ENCODE measurements at regions not wholly inside any gene's neighbourhood (a gene's known extent, or its start where the extent isn't known, plus 50 kb on each side); places are given as distances from the start of the nearest gene placed in this dataset.

DNA sequence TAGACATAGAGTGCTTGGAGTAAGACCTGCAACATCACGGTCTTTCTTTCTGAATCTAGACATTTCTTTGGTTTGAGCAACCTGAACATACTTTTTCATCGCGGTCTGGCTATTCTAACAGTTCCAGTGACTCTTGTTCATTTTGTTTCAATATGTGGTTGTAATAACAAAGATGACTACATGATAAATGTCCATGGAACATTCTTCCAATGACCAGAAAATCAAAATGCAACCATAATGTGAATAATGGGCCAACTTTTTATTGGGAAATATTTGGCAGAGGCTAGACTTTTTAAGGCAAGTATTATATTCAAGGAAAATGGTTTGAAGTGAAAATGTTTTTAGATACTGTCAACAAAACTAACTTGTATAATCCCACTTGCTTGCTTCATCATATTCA lies 282.5 kb downstream of the INHBA start:
- Histone ChIP-seq H3K79me2 (ENCODE audit: insufficient read depth, low read length) (no peaks in the 10 kb centered on the region), H3K36me3 (ENCODE audit: insufficient read depth, low read length) (no peaks in the 10 kb centered on the region), H2AFZ (ENCODE audit: low read length) (no peak overlapping the region), H3K4me1 (ENCODE audit: insufficient read depth, low read length) (peaks cover 7% of the 10 kb centered on the region), H3K4me2 (ENCODE audit: insufficient read depth, low read length) (no peak overlapping the region), H3K27me3 (ENCODE audit: insufficient read depth, low read length) (no peaks in the 10 kb centered on the region), H4K20me1 (ENCODE audit: insufficient read depth, low read length) (no peaks in the 10 kb centered on the region), H3K9me3 (ENCODE audit: low read depth, low read length) (no peaks in the 10 kb centered on the region), H3K27ac (ENCODE audit: low read depth, low read length) (no peak overlapping the region), H3K4me3 (ENCODE audit: insufficient read depth, low read length) (no peak overlapping the region)
- TF ChIP-seq, protein P1, sequence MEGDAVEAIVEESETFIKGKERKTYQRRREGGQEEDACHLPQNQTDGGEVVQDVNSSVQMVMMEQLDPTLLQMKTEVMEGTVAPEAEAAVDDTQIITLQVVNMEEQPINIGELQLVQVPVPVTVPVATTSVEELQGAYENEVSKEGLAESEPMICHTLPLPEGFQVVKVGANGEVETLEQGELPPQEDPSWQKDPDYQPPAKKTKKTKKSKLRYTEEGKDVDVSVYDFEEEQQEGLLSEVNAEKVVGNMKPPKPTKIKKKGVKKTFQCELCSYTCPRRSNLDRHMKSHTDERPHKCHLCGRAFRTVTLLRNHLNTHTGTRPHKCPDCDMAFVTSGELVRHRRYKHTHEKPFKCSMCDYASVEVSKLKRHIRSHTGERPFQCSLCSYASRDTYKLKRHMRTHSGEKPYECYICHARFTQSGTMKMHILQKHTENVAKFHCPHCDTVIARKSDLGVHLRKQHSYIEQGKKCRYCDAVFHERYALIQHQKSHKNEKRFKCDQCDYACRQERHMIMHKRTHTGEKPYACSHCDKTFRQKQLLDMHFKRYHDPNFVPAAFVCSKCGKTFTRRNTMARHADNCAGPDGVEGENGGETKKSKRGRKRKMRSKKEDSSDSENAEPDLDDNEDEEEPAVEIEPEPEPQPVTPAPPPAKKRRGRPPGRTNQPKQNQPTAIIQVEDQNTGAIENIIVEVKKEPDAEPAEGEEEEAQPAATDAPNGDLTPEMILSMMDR (IDR thresholded peaks at IDR 0.05; ENCODE audit: extremely low read depth, low read depth, low read length) = no peak
- DNase-seq (ENCODE audit: insufficient read length, low spot score, missing footprints) = no peak

DNA sequence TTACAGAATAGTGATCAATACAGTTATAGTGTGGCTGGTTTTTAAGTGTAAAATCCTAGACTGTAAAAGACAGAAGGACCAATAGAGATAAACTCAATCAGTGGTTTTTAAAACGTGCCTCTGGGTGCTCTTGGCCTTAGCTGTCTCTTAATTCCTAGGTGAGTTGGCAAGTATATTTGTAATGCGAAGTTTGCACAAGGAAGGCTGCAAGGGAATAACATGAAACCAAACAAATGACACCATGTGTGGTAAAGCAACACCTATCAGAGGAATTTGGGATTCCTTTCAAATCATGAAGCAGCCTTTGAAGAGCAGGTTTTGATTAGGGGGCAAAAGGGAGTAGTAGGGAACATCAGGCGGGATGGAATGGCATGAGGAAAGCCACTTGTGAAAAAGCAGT lies 284.6 kb downstream of the INHBA start:
- Histone ChIP-seq H3K9me3 (ENCODE audit: low read depth, low read length) (no peaks in the 10 kb centered on the region), H3K4me2 (ENCODE audit: insufficient read depth, low read length) (no peak overlapping the region), H3K4me1 (ENCODE audit: insufficient read depth, low read length) (no peaks in the 10 kb centered on the region), H2AFZ (ENCODE audit: low read length) (no peak overlapping the region), H4K20me1 (ENCODE audit: insufficient read depth, low read length) (no peaks in the 10 kb centered on the region), H3K4me3 (ENCODE audit: insufficient read depth, low read length) (no peak overlapping the region), H3K27ac (ENCODE audit: low read depth, low read length) (no peak overlapping the region), H3K79me2 (ENCODE audit: insufficient read depth, low read length) (no peaks in the 10 kb centered on the region), H3K36me3 (ENCODE audit: insufficient read depth, low read length) (no peaks in the 10 kb centered on the region), H3K27me3 (ENCODE audit: insufficient read depth, low read length) (no peaks in the 10 kb centered on the region)
- TF ChIP-seq, protein P1 (IDR thresholded peaks at IDR 0.05; ENCODE audit: extremely low read depth, low read depth, low read length) = no peak
- no peak for DNase-seq (ENCODE audit: insufficient read length, low spot score, missing footprints)

DNA sequence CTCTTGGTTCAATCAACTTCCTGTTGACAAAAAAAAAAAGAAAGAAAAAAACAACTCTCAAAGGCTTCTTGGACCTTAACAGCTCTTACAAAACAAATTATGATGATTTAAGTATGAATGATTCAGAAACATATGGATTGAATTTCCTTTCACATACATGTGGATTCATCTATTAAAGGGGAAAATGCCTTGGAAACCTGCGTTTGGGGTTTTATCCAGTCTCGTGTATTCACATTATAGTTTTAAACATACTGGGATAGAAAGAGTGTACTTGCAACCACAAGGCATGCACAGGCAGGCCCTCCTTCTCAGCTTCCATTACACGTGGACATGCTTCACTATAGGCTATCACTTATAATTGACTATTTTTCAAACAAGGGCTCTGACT lies 286.7 kb downstream of the INHBA start:
- H3K4me1 ChIP-seq (ENCODE audit: insufficient read depth, low read length) = no peaks in the 10 kb centered on the region
- no peaks in the 10 kb centered on the region for H4K20me1 ChIP-seq (ENCODE audit: insufficient read depth, low read length)
- no peak for DNase-seq (ENCODE audit: insufficient read length, low spot score, missing footprints)
- H3K79me2 ChIP-seq (ENCODE audit: insufficient read depth, low read length) = no peaks in the 10 kb centered on the region
- H3K9me3 ChIP-seq (ENCODE audit: low read depth, low read length) = no peaks in the 10 kb centered on the region
- H3K4me3 ChIP-seq (ENCODE audit: insufficient read depth, low read length) = no peak overlapping the region
- no peaks in the 10 kb centered on the region for H3K27me3 ChIP-seq (ENCODE audit: insufficient read depth, low read length)
- TF ChIP-seq, protein P1 (IDR thresholded peaks at IDR 0.05; ENCODE audit: extremely low read depth, low read depth, low read length) = no peak
- H3K27ac ChIP-seq (ENCODE audit: low read depth, low read length) = no peak overlapping the region
- H3K4me2 ChIP-seq (ENCODE audit: insufficient read depth, low read length) = no peak overlapping the region
- H3K36me3 ChIP-seq (ENCODE audit: insufficient read depth, low read length) = no peaks in the 10 kb centered on the region
- peak overlapping the region; percentile 31 for H2AFZ ChIP-seq (ENCODE audit: low read length)

DNA sequence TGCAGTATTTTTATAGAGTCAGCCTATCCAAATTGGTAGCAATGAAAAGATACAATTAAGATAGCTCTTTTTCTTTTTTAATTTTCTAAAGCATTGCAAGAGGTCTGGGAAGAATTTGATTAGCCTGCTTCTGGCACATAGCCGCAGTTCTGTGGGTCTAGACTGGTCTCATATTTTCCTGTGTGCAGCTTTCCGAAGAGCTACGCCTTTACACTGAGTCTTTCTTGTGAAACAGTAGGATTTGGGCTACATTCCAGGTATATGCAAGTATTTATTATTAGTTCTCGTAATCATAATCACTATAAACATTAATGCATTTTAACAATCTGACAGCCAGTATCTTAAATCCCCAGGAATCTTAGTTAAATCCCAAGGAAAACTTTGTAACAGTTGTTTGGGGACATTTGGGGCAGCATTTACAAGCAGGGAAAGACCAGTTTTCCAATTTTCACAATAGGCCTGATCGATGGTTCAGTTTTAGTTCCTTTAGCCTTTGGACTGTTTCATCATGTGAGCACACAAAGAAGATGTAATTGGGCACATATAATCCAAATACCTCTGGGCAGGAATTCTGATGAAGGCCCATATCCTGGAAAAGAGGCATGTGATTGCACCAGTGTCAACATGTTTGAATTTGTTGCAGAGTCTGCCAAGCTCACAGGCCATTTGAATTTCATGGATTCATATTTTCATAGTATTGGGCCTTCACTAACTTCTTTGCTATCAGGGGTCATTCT lies 287.3 kb downstream of the INHBA start:
- no peak for DNase-seq (ENCODE audit: insufficient read length, low spot score, missing footprints)
- H3K4me2 ChIP-seq (ENCODE audit: insufficient read depth, low read length) = no peak overlapping the region

More for the DNA sequence above, 287.3 kb downstream of the INHBA start:
- TF ChIP-seq, protein P1 (IDR thresholded peaks at IDR 0.05; ENCODE audit: extremely low read depth, low read depth, low read length) = no peak
- no peaks in the 10 kb centered on the region for H3K27me3 ChIP-seq (ENCODE audit: insufficient read depth, low read length)
- no peaks in the 10 kb centered on the region for H3K4me1 ChIP-seq (ENCODE audit: insufficient read depth, low read length)
- H2AFZ ChIP-seq (ENCODE audit: low read length) = no peak overlapping the region
- H3K79me2 ChIP-seq (ENCODE audit: insufficient read depth, low read length) = no peaks in the 10 kb centered on the region
- no peak overlapping the region for H3K27ac ChIP-seq (ENCODE audit: low read depth, low read length)
- H4K20me1 ChIP-seq (ENCODE audit: insufficient read depth, low read length) = no peaks in the 10 kb centered on the region
- H3K9me3 ChIP-seq (ENCODE audit: low read depth, low read length) = no peaks in the 10 kb centered on the region
- H3K4me3 ChIP-seq (ENCODE audit: insufficient read depth, low read length) = no peak overlapping the region
- no peaks in the 10 kb centered on the region for H3K36me3 ChIP-seq (ENCODE audit: insufficient read depth, low read length)

Measured in osteoblast (primary cell).